Ishikawa (cell line): ENCODE measurements at regions not wholly inside any gene's neighbourhood (a gene's known extent, or its start where the extent isn't known, plus 50 kb on each side); places are given as distances from the start of the nearest gene placed in this dataset.

Experiments
- EP300 ChIP-seq: IDR thresholded peaks from 2 replicates; pipeline ENCODE4 v1.6.1; 2012; ENCODE audit warnings: borderline replicate concordance
- TEAD4 ChIP-seq: IDR thresholded peaks from 2 replicates; pipeline ENCODE4 v1.6.1; 2012
- YY1 ChIP-seq: IDR thresholded peaks from 2 replicates; pipeline ENCODE4 v1.6.1; 2012; ENCODE audit warnings: low read depth
- TF ChIP-seq, protein P1 (sequence below): IDR thresholded peaks from 2 replicates; pipeline ENCODE4 v1.6.1; 2012

DNA sequence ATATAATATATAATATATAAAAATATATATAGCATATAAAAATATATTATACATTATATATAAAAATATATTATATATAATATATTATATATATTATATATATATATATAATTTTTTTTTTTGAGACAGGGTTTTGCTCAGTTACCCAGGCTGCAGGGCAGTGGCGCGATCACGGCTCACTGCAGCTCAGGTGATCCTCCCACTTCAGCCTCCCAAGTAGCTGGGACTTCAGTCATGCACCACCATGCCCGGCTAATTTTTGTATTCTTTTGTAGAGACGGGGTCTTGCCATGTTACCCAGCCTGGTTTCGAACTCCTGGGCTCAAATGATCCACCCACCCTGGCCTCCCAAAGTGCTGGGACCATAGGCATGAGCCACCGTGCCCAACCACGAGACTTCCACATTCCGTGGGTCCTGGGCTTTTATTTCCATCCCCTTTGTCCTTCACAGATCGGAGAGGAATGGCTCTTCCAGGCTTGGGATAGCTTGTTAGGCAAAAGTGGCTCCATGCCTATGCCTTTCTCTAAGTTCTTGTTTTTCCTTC lies 62.0 kb upstream of the IER5L start:
- no peak for TF ChIP-seq YY1
- no peak for TF ChIP-seq TEAD4
- TF ChIP-seq, protein P1, sequence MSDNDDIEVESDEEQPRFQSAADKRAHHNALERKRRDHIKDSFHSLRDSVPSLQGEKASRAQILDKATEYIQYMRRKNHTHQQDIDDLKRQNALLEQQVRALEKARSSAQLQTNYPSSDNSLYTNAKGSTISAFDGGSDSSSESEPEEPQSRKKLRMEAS = no peak
- no peak for TF ChIP-seq EP300
